Keratinocyte (primary cell): ENCODE measurements at regions not wholly inside any gene's neighbourhood (a gene's known extent, or its start where the extent isn't known, plus 50 kb on each side); places are given as distances from the start of the nearest gene placed in this dataset.

Source experiments
- EZH2 ChIP-seq: IDR thresholded peaks from one replicate; pipeline ENCODE4 v1.6.1; 2012; ENCODE audit warnings: inconsistent platforms, mild to moderate bottlenecking, low read length, moderate library complexity
- TF ChIP-seq, protein P1 (sequence below), 3 experiments: IDR thresholded peaks in 1 of 3; conservative IDR thresholded peaks in 1 of 3; optimal IDR thresholded peaks in 1 of 3; 2 replicates in 2 of 3; 3 replicates in 1 of 3; pipeline versions ENCODE3 to v1.5.1; 2011; ENCODE audit warnings: low read length in 3 of 3, mild to moderate bottlenecking in 3 of 3, moderate library complexity in 2 of 3, control low read depth in 1 of 3, inconsistent platforms in 1 of 3; ENCODE audit not compliant: insufficient read depth in 2 of 3; ENCODE audit errors: extremely low read depth in 1 of 3

DNA sequence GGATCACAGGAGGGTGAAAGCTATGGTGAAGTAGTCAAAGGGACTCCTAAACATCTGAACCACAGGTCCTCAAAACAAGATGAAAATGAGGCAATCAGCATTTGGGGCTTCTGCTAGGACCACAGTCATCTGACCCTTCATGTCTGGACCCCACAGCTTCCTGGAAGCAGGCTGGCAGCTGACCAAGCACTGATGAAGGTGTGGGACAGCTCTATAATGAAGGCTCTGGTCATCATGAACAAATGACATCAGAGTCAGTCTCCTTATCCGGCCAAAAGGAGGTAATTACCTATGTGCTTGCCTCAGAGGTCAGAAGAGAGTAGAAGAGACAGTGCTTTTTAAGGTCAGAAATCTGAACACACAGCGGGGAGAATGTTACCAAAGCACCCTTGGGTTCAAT lies 101.2 kb upstream of the GNAO1 start:
- TF ChIP-seq, protein P1, sequence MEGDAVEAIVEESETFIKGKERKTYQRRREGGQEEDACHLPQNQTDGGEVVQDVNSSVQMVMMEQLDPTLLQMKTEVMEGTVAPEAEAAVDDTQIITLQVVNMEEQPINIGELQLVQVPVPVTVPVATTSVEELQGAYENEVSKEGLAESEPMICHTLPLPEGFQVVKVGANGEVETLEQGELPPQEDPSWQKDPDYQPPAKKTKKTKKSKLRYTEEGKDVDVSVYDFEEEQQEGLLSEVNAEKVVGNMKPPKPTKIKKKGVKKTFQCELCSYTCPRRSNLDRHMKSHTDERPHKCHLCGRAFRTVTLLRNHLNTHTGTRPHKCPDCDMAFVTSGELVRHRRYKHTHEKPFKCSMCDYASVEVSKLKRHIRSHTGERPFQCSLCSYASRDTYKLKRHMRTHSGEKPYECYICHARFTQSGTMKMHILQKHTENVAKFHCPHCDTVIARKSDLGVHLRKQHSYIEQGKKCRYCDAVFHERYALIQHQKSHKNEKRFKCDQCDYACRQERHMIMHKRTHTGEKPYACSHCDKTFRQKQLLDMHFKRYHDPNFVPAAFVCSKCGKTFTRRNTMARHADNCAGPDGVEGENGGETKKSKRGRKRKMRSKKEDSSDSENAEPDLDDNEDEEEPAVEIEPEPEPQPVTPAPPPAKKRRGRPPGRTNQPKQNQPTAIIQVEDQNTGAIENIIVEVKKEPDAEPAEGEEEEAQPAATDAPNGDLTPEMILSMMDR (optimal IDR thresholded peaks at IDR 0.05 in 1 of 3, IDR thresholded peaks at IDR 0.05 in 1 of 3, conservative IDR thresholded peaks at IDR 0.05 in 1 of 3; ENCODE audit: extremely low read depth in 1 of 3, insufficient read depth in 2 of 3, low read length in 3 of 3) = no peak
- no peak for TF ChIP-seq EZH2
